HG03439 (cell line): ENCODE measurements at regions not wholly inside any gene's neighbourhood (a gene's known extent, or its start where the extent isn't known, plus 50 kb on each side); places are given as distances from the start of the nearest gene placed in this dataset.

ENCODE experiments used
- ATAC-seq: cut with Tn5 transposase; IDR thresholded peaks from one replicate; pipeline ENCODE4 v1.9.1; 2021; ENCODE audit warnings: mild to moderate bottlenecking, moderate library complexity; ENCODE audit not compliant: unreplicated experiment

- ATAC-seq = no peak
These were observed 330.2 kb downstream of the C16orf95 start for GRCh38 chr16:86986809-86987487.

- ATAC-seq = no peak
These were observed 329.2 kb downstream of the C16orf95 start for GRCh38 chr16:86987746-86988670.

- ATAC-seq = no peak
These were observed 328.1 kb downstream of the C16orf95 start for GRCh38 chr16:86988920-86989696.

- ATAC-seq = no peak
These were observed 326.7 kb downstream of the C16orf95 start for GRCh38 chr16:86990451-86990850.

GRCh38 chr16:86991679-86992078 is 325.5 kb downstream of the C16orf95 start:
- no peak for ATAC-seq

- no peak for ATAC-seq
These were observed 324.6 kb downstream of the C16orf95 start for GRCh38 chr16:86992587-86992986.

- no peak for ATAC-seq
These were observed 323.6 kb downstream of the C16orf95 start for GRCh38 chr16:86993426-86994110.

- no peak for ATAC-seq
These were observed 323.0 kb downstream of the C16orf95 start for GRCh38 chr16:86994215-86994614.

GRCh38 chr16:86994651-86995171 is 322.5 kb downstream of the C16orf95 start:
- ATAC-seq = no peak

GRCh38 chr16:86995456-86995855 is 321.7 kb downstream of the C16orf95 start:
- no peak for ATAC-seq

GRCh38 chr16:86996081-86996480 is 321.1 kb downstream of the C16orf95 start:
- ATAC-seq = no peak

GRCh38 chr16:86997058-86997457 is 320.1 kb downstream of the C16orf95 start:
- no peak for ATAC-seq

- no peak for ATAC-seq
These were observed 318.8 kb downstream of the C16orf95 start for GRCh38 chr16:86998196-86999001.

- no peak for ATAC-seq
These were observed 317.2 kb downstream of the C16orf95 start for GRCh38 chr16:87000001-87000400.

GRCh38 chr16:87002717-87003413 is 314.3 kb downstream of the C16orf95 start:
- no peak for ATAC-seq

- no peak for ATAC-seq
These were observed 313.8 kb downstream of the C16orf95 start for GRCh38 chr16:87003414-87003755.

- no peak for ATAC-seq
These were observed 311.2 kb downstream of the C16orf95 start for GRCh38 chr16:87006021-87006420.

GRCh38 chr16:87006789-87007745 is 310.1 kb downstream of the C16orf95 start:
- no peak for ATAC-seq
